ENCODE measurements at regions not wholly inside any gene's neighbourhood (a gene's known extent, or its start where the extent isn't known, plus 50 kb on each side); places are given as distances from the start of the nearest gene placed in this dataset.

DNA sequence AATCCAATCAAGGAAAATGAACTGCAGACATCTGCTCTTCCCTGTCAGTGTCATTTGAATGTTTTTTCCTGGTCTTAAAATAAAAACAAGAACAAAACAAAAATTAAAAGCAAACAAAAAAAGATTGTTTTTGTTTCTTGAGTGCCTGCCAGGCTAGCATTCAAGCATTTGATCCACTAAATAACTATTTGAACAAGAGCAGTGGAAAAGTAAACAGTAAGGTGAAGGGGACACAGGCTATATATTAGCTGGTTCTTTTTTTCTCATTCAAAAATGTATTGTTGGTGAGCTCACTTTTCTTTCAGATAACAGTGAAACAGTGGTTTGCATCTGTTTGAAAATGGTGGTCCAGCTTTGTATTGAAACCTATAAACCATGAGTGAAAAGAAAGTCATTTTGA lies 586.9 kb upstream of the SGO1 start:
- Histone ChIP-seq H3K79me2 (ENCODE audit: control insufficient read depth, insufficient read depth, low read length) (no peaks in the 10 kb centered on the region), H3K4me1 (ENCODE audit: control insufficient read depth, extremely low read depth, insufficient read depth, low read length) (no peaks in the 10 kb centered on the region), H3K9me3 (ENCODE audit: control insufficient read depth, insufficient read depth, low read depth, low read length) (no peaks in the 10 kb centered on the region), H3K36me3 (ENCODE audit: control insufficient read depth, insufficient read depth, low read length) (no peaks in the 10 kb centered on the region), H3K27ac (ENCODE audit: insufficient read depth, low read length) (no peak overlapping the region), H3K4me2 (ENCODE audit: extremely low read depth, insufficient read depth, low read length) (no peak overlapping the region), H3K4me3 (replicated peaks in 1 of 4; ENCODE audit: control extremely low read depth in 1 of 4, insufficient read depth in 1 of 4, low read depth in 3 of 4, low read length in 4 of 4) (no peak overlapping the region), H4K20me1 (ENCODE audit: control insufficient read depth, extremely low read depth, insufficient read depth, low read length) (no peaks in the 10 kb centered on the region), H2AFZ (ENCODE audit: low read length) (no peak overlapping the region), H3K9ac (ENCODE audit: insufficient read depth, low read length) (no peak overlapping the region), H3K27me3 (ENCODE audit: control insufficient read depth, insufficient read depth, low read length) (no peaks in the 10 kb centered on the region)
- DNase-seq (ENCODE audit: low read depth in 2 of 2): no peak
- TF ChIP-seq, protein P1, sequence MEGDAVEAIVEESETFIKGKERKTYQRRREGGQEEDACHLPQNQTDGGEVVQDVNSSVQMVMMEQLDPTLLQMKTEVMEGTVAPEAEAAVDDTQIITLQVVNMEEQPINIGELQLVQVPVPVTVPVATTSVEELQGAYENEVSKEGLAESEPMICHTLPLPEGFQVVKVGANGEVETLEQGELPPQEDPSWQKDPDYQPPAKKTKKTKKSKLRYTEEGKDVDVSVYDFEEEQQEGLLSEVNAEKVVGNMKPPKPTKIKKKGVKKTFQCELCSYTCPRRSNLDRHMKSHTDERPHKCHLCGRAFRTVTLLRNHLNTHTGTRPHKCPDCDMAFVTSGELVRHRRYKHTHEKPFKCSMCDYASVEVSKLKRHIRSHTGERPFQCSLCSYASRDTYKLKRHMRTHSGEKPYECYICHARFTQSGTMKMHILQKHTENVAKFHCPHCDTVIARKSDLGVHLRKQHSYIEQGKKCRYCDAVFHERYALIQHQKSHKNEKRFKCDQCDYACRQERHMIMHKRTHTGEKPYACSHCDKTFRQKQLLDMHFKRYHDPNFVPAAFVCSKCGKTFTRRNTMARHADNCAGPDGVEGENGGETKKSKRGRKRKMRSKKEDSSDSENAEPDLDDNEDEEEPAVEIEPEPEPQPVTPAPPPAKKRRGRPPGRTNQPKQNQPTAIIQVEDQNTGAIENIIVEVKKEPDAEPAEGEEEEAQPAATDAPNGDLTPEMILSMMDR (conservative IDR thresholded peaks at IDR 0.05 in 1 of 2, IDR thresholded peaks at IDR 0.05 in 1 of 2; ENCODE audit: low read depth in 1 of 2, low read length in 2 of 2): no peak
- no peak for TF ChIP-seq EZH2 (IDR thresholded peaks at IDR 0.05; ENCODE audit: low read length, missing control alignments)

DNA sequence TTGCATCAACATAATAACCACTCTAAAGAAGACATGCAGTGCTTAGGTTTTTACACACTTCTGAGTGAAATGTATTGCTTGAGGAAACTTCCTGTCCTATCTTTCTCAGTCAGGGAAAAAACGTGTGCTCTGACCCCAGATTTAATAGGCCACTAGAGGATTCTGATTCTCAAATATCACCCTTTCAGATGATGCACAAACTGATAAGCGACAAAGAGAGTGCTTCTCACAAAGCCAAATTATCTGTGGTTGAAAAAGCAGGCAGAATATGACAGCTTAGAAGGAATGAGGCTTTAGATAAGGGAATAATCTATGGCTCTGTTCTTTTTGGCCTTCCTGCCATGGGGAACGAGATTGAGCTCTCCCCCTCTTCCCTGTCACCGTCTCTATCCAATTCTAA lies 583.4 kb upstream of the SGO1 start:
- no peak overlapping the region for H3K27ac ChIP-seq (ENCODE audit: insufficient read depth, low read length)
- DNase-seq (ENCODE audit: low read depth in 2 of 2): no peak
- no peaks in the 10 kb centered on the region for H3K4me1 ChIP-seq (ENCODE audit: control insufficient read depth, extremely low read depth, insufficient read depth, low read length)
- H4K20me1 ChIP-seq (ENCODE audit: control insufficient read depth, extremely low read depth, insufficient read depth, low read length): no peaks in the 10 kb centered on the region
- no peaks in the 10 kb centered on the region for H3K27me3 ChIP-seq (ENCODE audit: control insufficient read depth, insufficient read depth, low read length)
- no peak overlapping the region for H3K4me3 ChIP-seq (replicated peaks in 1 of 4; ENCODE audit: control extremely low read depth in 1 of 4, insufficient read depth in 1 of 4, low read depth in 3 of 4, low read length in 4 of 4)
- H3K36me3 ChIP-seq (ENCODE audit: control insufficient read depth, insufficient read depth, low read length): no peaks in the 10 kb centered on the region
- TF ChIP-seq EZH2 (IDR thresholded peaks at IDR 0.05; ENCODE audit: low read length, missing control alignments): no peak
- TF ChIP-seq, protein P1 (conservative IDR thresholded peaks at IDR 0.05 in 1 of 2, IDR thresholded peaks at IDR 0.05 in 1 of 2; ENCODE audit: low read depth in 1 of 2, low read length in 2 of 2): no peak
- H3K4me2 ChIP-seq (ENCODE audit: extremely low read depth, insufficient read depth, low read length): no peak overlapping the region
- H2AFZ ChIP-seq (ENCODE audit: low read length): no peak overlapping the region
- H3K79me2 ChIP-seq (ENCODE audit: control insufficient read depth, insufficient read depth, low read length): no peaks in the 10 kb centered on the region
- H3K9ac ChIP-seq (ENCODE audit: insufficient read depth, low read length): no peak overlapping the region
- H3K9me3 ChIP-seq (ENCODE audit: control insufficient read depth, insufficient read depth, low read depth, low read length): no peaks in the 10 kb centered on the region

DNA sequence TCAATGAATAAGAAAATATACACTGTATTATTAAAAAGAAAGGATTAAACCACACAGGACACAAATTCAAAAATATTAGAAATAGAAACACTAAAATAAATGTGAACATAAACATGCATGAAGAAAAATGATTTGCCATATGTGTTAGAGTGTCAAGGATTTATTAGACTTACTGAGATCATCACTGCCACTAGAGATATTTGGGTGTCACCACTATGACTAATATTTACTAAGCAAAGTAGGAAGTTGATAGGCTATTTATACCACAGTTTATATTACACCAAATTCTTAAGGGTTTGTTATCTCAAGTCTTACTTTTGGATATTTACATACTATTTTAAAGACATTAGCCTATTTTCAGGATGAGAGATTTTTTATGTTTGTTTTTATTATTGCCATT lies 575.0 kb upstream of the SGO1 start:
- DNase-seq (ENCODE audit: low read depth in 2 of 2): peak; percentile 22 to 53
- Histone ChIP-seq H3K4me1 (ENCODE audit: control insufficient read depth, extremely low read depth, insufficient read depth, low read length) (no peaks in the 10 kb centered on the region), H3K27me3 (ENCODE audit: control insufficient read depth, insufficient read depth, low read length) (no peaks in the 10 kb centered on the region)

More for the DNA sequence above, 575.0 kb upstream of the SGO1 start:
- H3K9me3 ChIP-seq (ENCODE audit: control insufficient read depth, insufficient read depth, low read depth, low read length): no peaks in the 10 kb centered on the region
- H3K36me3 ChIP-seq (ENCODE audit: control insufficient read depth, insufficient read depth, low read length): no peaks in the 10 kb centered on the region
- H3K27ac ChIP-seq (ENCODE audit: insufficient read depth, low read length): no peak overlapping the region
- no peak overlapping the region for H3K4me2 ChIP-seq (ENCODE audit: extremely low read depth, insufficient read depth, low read length)
- H3K79me2 ChIP-seq (ENCODE audit: control insufficient read depth, insufficient read depth, low read length): no peaks in the 10 kb centered on the region
- H3K4me3 ChIP-seq (replicated peaks in 1 of 4; ENCODE audit: control extremely low read depth in 1 of 4, insufficient read depth in 1 of 4, low read depth in 3 of 4, low read length in 4 of 4): no peak overlapping the region
- TF ChIP-seq, protein P1 (conservative IDR thresholded peaks at IDR 0.05 in 1 of 2, IDR thresholded peaks at IDR 0.05 in 1 of 2; ENCODE audit: low read depth in 1 of 2, low read length in 2 of 2): no peak
- H4K20me1 ChIP-seq (ENCODE audit: control insufficient read depth, extremely low read depth, insufficient read depth, low read length): no peaks in the 10 kb centered on the region
- no peak overlapping the region for H3K9ac ChIP-seq (ENCODE audit: insufficient read depth, low read length)
- H2AFZ ChIP-seq (ENCODE audit: low read length): no peak overlapping the region

Measured in fibroblast of lung (primary cell).